SU-DHL-6 (cell line): ENCODE measurements at regions not wholly inside any gene's neighbourhood (a gene's known extent, or its start where the extent isn't known, plus 50 kb on each side); places are given as distances from the start of the nearest gene placed in this dataset.

Source experiments
- H2AFZ ChIP-seq: fragments of 200-600 bp; sonication (generic); 2 replicates; pipeline ENCODE4 v1.6.1; 2014; ENCODE audit warnings: low read depth, mild to moderate bottlenecking, moderate library complexity, mixed read lengths, antibody characterized with exemption, low read length; ENCODE audit not compliant: severe bottlenecking
- H3F3A ChIP-seq: fragments of 200-600 bp; shearing (Covaris generic); 2 replicates; pipeline ENCODE4 v1.6.0; 2016; ENCODE audit warnings: antibody characterized with exemption, mild to moderate bottlenecking; ENCODE audit not compliant: insufficient read depth
- H3K27ac ChIP-seq: fragments of 200-600 bp; sonication (generic); 2 replicates; pipeline ENCODE4 v1.5.1; 2016; ENCODE audit warnings: low read depth, mild to moderate bottlenecking, low read length, moderate library complexity, mixed read lengths
- H3K27me3 ChIP-seq: fragments of 200-600 bp; sonication (generic), shearing (Covaris generic); 2 replicates; pipeline ENCODE4 v1.6.0; 2014; ENCODE audit warnings: mild to moderate bottlenecking, low read length
- H3K36me3 ChIP-seq: fragments of 200-600 bp; sonication (generic); 2 replicates; pipeline ENCODE4 v1.6.1; 2014; ENCODE audit warnings: mild to moderate bottlenecking, low read length, mixed read lengths
- H3K4me2 ChIP-seq: fragments of 300-600, 200-600 bp; shearing (Covaris generic), sonication (generic); 2 replicates; pipeline ENCODE4 v1.6.0; 2014; ENCODE audit warnings: low read length, low read depth, mild to moderate bottlenecking; ENCODE audit not compliant: poor library complexity, severe bottlenecking
- H3K4me3 ChIP-seq: fragments of 200-600 bp; sonication (generic); 2 replicates; pipeline ENCODE4 v1.5.1; 2014; ENCODE audit warnings: antibody characterized with exemption, low read length, mild to moderate bottlenecking, mixed read lengths; ENCODE audit not compliant: insufficient read depth, poor library complexity, severe bottlenecking
- H3K79me2 ChIP-seq: fragments of 200-600 bp; sonication (generic); 2 replicates; pipeline ENCODE4 v1.6.1; 2014; ENCODE audit warnings: mild to moderate bottlenecking, low read length, moderate library complexity; ENCODE audit not compliant: insufficient read depth
- H3K9ac ChIP-seq: fragments of 200-600 bp; sonication (generic); 2 replicates; pipeline ENCODE4 v1.7.0; 2014; ENCODE audit warnings: mild to moderate bottlenecking, low read length
- H3K9me2 ChIP-seq: fragments of 200-600 bp; sonication (generic); replicated peaks from 2 replicates; pipeline ENCODE4 v1.6.1; 2014; ENCODE audit warnings: low read length; ENCODE audit not compliant: insufficient read depth
- H3K9me3 ChIP-seq: fragments of 200-600 bp; sonication (generic); 2 replicates; pipeline ENCODE4 v1.6.1; 2014; ENCODE audit warnings: low read length, mixed read lengths; ENCODE audit not compliant: insufficient read depth
- H4K20me1 ChIP-seq: fragments of 200-600 bp; sonication (generic); 2 replicates; pipeline ENCODE4 v1.6.1; 2014; ENCODE audit warnings: low read depth, mild to moderate bottlenecking, antibody characterized with exemption, low read length, moderate library complexity, mixed read lengths
- EZH2phosphoT487 ChIP-seq: fragments of 200-600 bp; sonication (generic), shearing (Covaris generic); conservative IDR thresholded peaks from 2 replicates; pipeline ENCODE4 v1.6.1; 2018; ENCODE audit warnings: mild to moderate bottlenecking, antibody characterized with exemption, low read length, moderate library complexity, mixed read lengths
- TF ChIP-seq, protein P1 (sequence below): fragments of 200-600 bp; sonication (generic); IDR thresholded peaks from one replicate; pipeline ENCODE4 v1.5.1; 2017; ENCODE audit warnings: antibody characterized with exemption, mild to moderate bottlenecking, low read length, moderate library complexity; ENCODE audit not compliant: insufficient read depth, poor library complexity, severe bottlenecking

DNA sequence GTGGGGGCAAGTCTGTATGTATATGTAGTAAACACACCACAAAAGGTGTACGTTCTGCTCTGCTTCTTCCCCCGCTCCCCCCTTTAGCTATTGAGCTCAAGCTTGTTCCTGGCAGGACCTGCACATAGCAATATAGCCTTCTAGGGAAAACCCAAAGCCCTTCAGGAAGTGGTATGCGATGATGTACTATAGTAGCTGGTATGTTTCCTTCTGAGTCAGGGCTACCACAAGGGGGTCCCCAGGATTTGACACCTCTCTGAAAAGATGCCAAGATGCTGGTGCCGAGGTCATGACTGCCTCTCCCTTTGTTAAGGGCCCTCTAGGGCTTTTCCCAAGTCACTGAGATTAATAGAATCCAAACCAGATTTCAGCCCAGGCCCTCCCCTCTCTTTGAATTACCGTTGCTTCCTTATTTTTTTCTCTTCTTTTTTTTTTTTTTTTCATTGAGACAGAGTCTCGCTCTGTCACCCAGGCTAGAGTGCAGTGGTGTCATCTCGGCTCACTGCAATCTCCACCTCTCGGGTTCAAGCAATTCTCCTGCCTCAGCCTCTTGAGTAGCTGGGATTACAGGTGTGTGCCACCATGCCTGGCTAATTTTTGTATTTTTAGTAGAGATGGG is 268.4 kb downstream of the ETS1 start:
- no peaks in the 10 kb centered on the region for H4K20me1 ChIP-seq
- no peaks in the 10 kb centered on the region for H3K79me2 ChIP-seq
- H2AFZ ChIP-seq: no peak overlapping the region
- H3K36me3 ChIP-seq: no peaks in the 10 kb centered on the region
- no peaks in the 10 kb centered on the region for H3F3A ChIP-seq
- H3K27ac ChIP-seq: no peak overlapping the region
- no peak for TF ChIP-seq EZH2phosphoT487
- TF ChIP-seq, protein P1, sequence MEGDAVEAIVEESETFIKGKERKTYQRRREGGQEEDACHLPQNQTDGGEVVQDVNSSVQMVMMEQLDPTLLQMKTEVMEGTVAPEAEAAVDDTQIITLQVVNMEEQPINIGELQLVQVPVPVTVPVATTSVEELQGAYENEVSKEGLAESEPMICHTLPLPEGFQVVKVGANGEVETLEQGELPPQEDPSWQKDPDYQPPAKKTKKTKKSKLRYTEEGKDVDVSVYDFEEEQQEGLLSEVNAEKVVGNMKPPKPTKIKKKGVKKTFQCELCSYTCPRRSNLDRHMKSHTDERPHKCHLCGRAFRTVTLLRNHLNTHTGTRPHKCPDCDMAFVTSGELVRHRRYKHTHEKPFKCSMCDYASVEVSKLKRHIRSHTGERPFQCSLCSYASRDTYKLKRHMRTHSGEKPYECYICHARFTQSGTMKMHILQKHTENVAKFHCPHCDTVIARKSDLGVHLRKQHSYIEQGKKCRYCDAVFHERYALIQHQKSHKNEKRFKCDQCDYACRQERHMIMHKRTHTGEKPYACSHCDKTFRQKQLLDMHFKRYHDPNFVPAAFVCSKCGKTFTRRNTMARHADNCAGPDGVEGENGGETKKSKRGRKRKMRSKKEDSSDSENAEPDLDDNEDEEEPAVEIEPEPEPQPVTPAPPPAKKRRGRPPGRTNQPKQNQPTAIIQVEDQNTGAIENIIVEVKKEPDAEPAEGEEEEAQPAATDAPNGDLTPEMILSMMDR: no peak
- no peak overlapping the region for H3K9ac ChIP-seq
- no peaks in the 10 kb centered on the region for H3K9me2 ChIP-seq
- no peak overlapping the region for H3K4me2 ChIP-seq
- H3K9me3 ChIP-seq: no peaks in the 10 kb centered on the region
- no peak overlapping the region for H3K4me3 ChIP-seq
- H3K27me3 ChIP-seq: no peaks in the 10 kb centered on the region

DNA sequence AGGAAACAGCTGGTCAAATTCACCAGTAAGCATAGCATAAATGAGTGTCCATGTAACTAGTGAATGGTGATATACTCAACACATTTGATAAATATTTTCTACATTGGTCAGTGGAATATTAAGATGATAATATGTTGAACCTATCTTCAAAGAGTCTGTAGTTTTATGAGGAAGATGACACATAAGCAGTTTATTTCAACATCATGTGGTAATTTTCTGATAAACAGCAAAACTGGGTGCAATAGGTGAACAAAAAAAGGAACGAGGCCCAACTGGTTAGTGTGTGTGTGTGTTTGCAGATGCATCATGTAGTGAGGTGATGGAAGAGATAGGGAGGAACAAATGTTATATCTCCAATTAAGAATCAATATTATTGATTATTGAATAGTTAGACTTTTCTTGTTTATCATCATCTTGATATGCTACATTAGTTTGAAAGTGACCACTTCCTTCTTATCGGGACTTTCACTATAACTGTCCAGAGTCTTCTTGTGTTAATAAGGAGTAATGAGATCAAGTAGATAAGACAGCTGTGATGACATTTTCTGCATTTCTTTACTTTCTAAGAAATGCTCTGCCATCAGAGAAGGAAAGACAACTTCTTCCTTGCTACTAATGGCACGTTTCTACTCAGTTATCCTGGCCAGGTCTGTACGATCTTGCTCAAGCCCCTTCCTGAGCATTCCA is 270.7 kb downstream of the ETS1 start:
- no peak overlapping the region for H3K9ac ChIP-seq
- H3K79me2 ChIP-seq: no peaks in the 10 kb centered on the region
- H3K9me2 ChIP-seq: no peaks in the 10 kb centered on the region
- TF ChIP-seq EZH2phosphoT487: no peak
- TF ChIP-seq, protein P1: no peak
- H2AFZ ChIP-seq: no peak overlapping the region
- H3K4me3 ChIP-seq: no peak overlapping the region
- H3K27me3 ChIP-seq: no peaks in the 10 kb centered on the region
- no peak overlapping the region for H3K4me2 ChIP-seq
- H4K20me1 ChIP-seq: no peaks in the 10 kb centered on the region
- no peak overlapping the region for H3K27ac ChIP-seq
- no peaks in the 10 kb centered on the region for H3F3A ChIP-seq
- H3K9me3 ChIP-seq: no peaks in the 10 kb centered on the region
- no peaks in the 10 kb centered on the region for H3K36me3 ChIP-seq

DNA sequence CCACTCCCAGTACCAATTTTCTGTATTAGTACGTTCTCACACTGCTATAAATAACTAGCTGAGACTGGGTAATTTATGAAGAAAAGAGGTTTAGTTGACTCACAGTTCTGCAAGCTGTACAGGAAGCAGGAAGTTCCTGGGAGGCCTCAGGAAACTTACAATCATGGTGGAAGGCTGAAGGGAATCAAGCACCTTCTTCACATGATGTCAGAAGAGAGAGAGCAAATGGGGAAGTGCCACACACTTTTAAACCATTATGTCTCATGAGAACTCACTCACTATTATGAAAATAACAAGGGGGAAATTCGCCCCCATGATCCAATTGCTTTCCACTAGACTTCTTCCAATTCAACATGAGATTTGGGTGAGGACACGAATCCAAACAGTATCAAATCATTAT is 271.4 kb downstream of the ETS1 start:
- no peaks in the 10 kb centered on the region for H3K27me3 ChIP-seq
- H2AFZ ChIP-seq: no peak overlapping the region
- no peak overlapping the region for H3K4me2 ChIP-seq
- no peaks in the 10 kb centered on the region for H3K9me3 ChIP-seq
- no peak overlapping the region for H3K4me3 ChIP-seq
- no peaks in the 10 kb centered on the region for H3K36me3 ChIP-seq
- H3K27ac ChIP-seq: no peak overlapping the region
- no peaks in the 10 kb centered on the region for H3K79me2 ChIP-seq
- no peaks in the 10 kb centered on the region for H3K9me2 ChIP-seq
- H3F3A ChIP-seq: no peaks in the 10 kb centered on the region
- no peak overlapping the region for H3K9ac ChIP-seq
- H4K20me1 ChIP-seq: no peaks in the 10 kb centered on the region
- TF ChIP-seq, protein P1: no peak
- TF ChIP-seq EZH2phosphoT487: no peak
